Sigmoid colon (tissue), 6 donors: ENCODE measurements at regions not wholly inside any gene's neighbourhood (a gene's known extent, or its start where the extent isn't known, plus 50 kb on each side); places are given as distances from the start of the nearest gene placed in this dataset.
"Not testable (repeated sequence)": the region's sequence is repeated elsewhere in the genome, so short reads cannot be mapped to it uniquely, and the experiment has no call there.

Experiments used
- DNase-seq: peaks from one replicate; pipeline ENCODE4 v3.0.0-alpha.2; 2019
- H3K27ac ChIP-seq, 4 donors: fragments of 200-600 bp; sonication (generic); one replicate each; pipeline ENCODE4 v1.5.1; 2016 to 2019; ENCODE audit warnings: mild to moderate bottlenecking in 1 of 4
- H3K27me3 ChIP-seq, 3 donors: fragments of 200-600 bp; sonication (generic); one replicate each; pipeline ENCODE4 v1.5.1; 2019; ENCODE audit warnings: mild to moderate bottlenecking in 1 of 3
- H3K36me3 ChIP-seq, 4 donors: fragments of 200-600 bp; sonication (generic); one replicate each; pipeline ENCODE4 v1.5.1; 2016 to 2019
- H3K4me1 ChIP-seq, 4 donors: fragments of 200-600 bp; sonication (generic); one replicate each; pipeline ENCODE4 v1.5.1; 2017 to 2019
- H3K4me3 ChIP-seq, 4 donors: fragments of 200-600 bp; sonication (generic); one replicate each; pipeline ENCODE4 v1.5.1; 2017 to 2019; ENCODE audit warnings: mild to moderate bottlenecking in 2 of 4, moderate library complexity in 1 of 4
- H3K9me3 ChIP-seq, 4 donors: fragments of 200-600 bp in 3 of 4; sonication (generic) in 3 of 4; one replicate each; pipeline versions ENCODE4 v1.5.1 to v1.6.1; 2013 to 2019
- CTCF ChIP-seq, 4 experiments: fragments of 450-650 bp in 3 of 4; fragments of 200-600 bp in 1 of 4; IDR thresholded peaks; one replicate each; pipeline ENCODE4 v1.5.1; 2016 to 2019; ENCODE audit warnings: antibody characterized with exemption in 4 of 4, mild to moderate bottlenecking in 3 of 4, moderate library complexity in 2 of 4
- EP300 ChIP-seq, 4 donors: sonication (generic); formaldehyde crosslinking; IDR thresholded peaks; one replicate each; pipeline ENCODE4 v1.6.1; 2017; ENCODE audit warnings: antibody characterized with exemption in 4 of 4
- POLR2A ChIP-seq, 2 donors: fragments of 450-650 bp; IDR thresholded peaks; one replicate each; pipeline ENCODE4 v1.6.1; 2016; ENCODE audit warnings: antibody characterized with exemption in 2 of 2, mild to moderate bottlenecking in 2 of 2, moderate library complexity in 2 of 2
- POLR2AphosphoS5 ChIP-seq, 4 donors: sonication (generic); formaldehyde crosslinking; IDR thresholded peaks; one replicate each; pipeline ENCODE4 v1.6.1; 2017; ENCODE audit warnings: antibody characterized with exemption in 4 of 4
- WGBS, 2 donors: extraction: QIAGEN DNeasy Blood & Tissue Kit; methylation state at CpG; one replicate each; pipeline ENCODE4 v1.1.7; 2013; 5-methylcytosine and 5-hydroxymethylcytosine counted together
- intact Hi-C: fragments of 100-400 bp; cut with DNase I; formaldehyde crosslinking; loops from one replicate; pipeline ENCODE4 v1.15.1; 2023
- donor health status: healthy with polysubstance abuse.
- donor health status: healthy.

- Histone ChIP-seq H3K36me3 (no peaks in the 10 kb centered on the region), H3K4me3 (no peak overlapping the region), H3K9me3 (no peaks in the 10 kb centered on the region), H3K27me3 (no peaks in the 10 kb centered on the region), H3K4me1 (no peaks in the 10 kb centered on the region), H3K27ac (no peak overlapping the region)
- 66 to 78% methylated on average over 2 of the region's 2 CpGs for WGBS, 2 donors
- intact Hi-C loops = no loop called here
- TF ChIP-seq CTCF (IDR thresholded peaks at IDR 0.05) (no peak), POLR2AphosphoS5 (IDR thresholded peaks at IDR 0.05) (no peak), EP300 (IDR thresholded peaks at IDR 0.05) (no peak), POLR2A (IDR thresholded peaks at IDR 0.05) (no peak)
- no peak for DNase-seq
Measured at GRCh38 chr21:28124541-28124940, 868.1 kb downstream of the LTN1 start.

GRCh38 chr21:28118570-28118969 lies 874.1 kb downstream of the LTN1 start:
- no peak for DNase-seq
- WGBS, 2 donors = 93 to 94% methylated on average over 3 of the region's 3 CpGs
- TF ChIP-seq POLR2AphosphoS5 (IDR thresholded peaks at IDR 0.05) (no peak), EP300 (IDR thresholded peaks at IDR 0.05) (no peak), POLR2A (IDR thresholded peaks at IDR 0.05) (no peak), CTCF (IDR thresholded peaks at IDR 0.05) (no peak)
- intact Hi-C loops = no loop called here
- Histone ChIP-seq H3K4me3 (no peak overlapping the region), H3K9me3 (no peaks in the 10 kb centered on the region), H3K4me1 (no peaks in the 10 kb centered on the region), H3K36me3 (no peaks in the 10 kb centered on the region), H3K27me3 (no peaks in the 10 kb centered on the region), H3K27ac (no peak overlapping the region)

- DNase-seq, H3K27me3 ChIP-seq, H3K4me3 ChIP-seq, intact Hi-C loops, H3K27ac ChIP-seq, H3K9me3 ChIP-seq, H3K36me3 ChIP-seq: not testable (repeated sequence)
- 84 to 86% methylated on average over 5 of the region's 5 CpGs for WGBS, 2 donors
- peaks cover 0 to 28% (median 20%) of the 10 kb centered on the region in 4 donors for H3K4me1 ChIP-seq
Measured at GRCh38 chr21:28114986-28115385, 877.7 kb downstream of the LTN1 start.

- DNase-seq = no peak
- Histone ChIP-seq H3K4me1 (peaks cover 0 to 28% (median 20%) of the 10 kb centered on the region in 4 donors), H3K27ac (no peak overlapping the region), H3K36me3 (no peaks in the 10 kb centered on the region), H3K27me3 (no peaks in the 10 kb centered on the region), H3K9me3 (no peaks in the 10 kb centered on the region), H3K4me3 (no peak overlapping the region)
- intact Hi-C loops = no loop called here
- no peak for TF ChIP-seq CTCF (IDR thresholded peaks at IDR 0.05)
- no peak for TF ChIP-seq POLR2AphosphoS5 (IDR thresholded peaks at IDR 0.05)
- TF ChIP-seq POLR2A (IDR thresholded peaks at IDR 0.05) = no peak
- no peak for TF ChIP-seq EP300 (IDR thresholded peaks at IDR 0.05)
Measured at GRCh38 chr21:28113718-28114117, 879.0 kb downstream of the LTN1 start.

- H3K9me3 ChIP-seq = no peaks in the 10 kb centered on the region
- no peak overlapping the region for H3K4me3 ChIP-seq
- 64 to 84% methylated on average over 5 of the region's 5 CpGs for whole genome bisulfite sequencing, 2 donors
- no peaks in the 10 kb centered on the region for H3K36me3 ChIP-seq
- TF ChIP-seq EP300 (IDR thresholded peaks at IDR 0.05) (no peak), CTCF (IDR thresholded peaks at IDR 0.05) (no peak), POLR2AphosphoS5 (IDR thresholded peaks at IDR 0.05) (no peak)
- no peak for DNase-seq
- peaks cover 0 to 28% (median 20%) of the 10 kb centered on the region in 4 donors for H3K4me1 ChIP-seq
- no peaks in the 10 kb centered on the region for H3K27me3 ChIP-seq
- intact Hi-C loops = no loop called here
- peak overlapping the region in 2 of 4 donors; percentile 61 to 63 for H3K27ac ChIP-seq
Measured at GRCh38 chr21:28112511-28112910, 880.2 kb downstream of the LTN1 start.
